ENCODE measurements at regions not wholly inside any gene's neighbourhood (a gene's known extent, or its start where the extent isn't known, plus 50 kb on each side); places are given as distances from the start of the nearest gene placed in this dataset.

DNA sequence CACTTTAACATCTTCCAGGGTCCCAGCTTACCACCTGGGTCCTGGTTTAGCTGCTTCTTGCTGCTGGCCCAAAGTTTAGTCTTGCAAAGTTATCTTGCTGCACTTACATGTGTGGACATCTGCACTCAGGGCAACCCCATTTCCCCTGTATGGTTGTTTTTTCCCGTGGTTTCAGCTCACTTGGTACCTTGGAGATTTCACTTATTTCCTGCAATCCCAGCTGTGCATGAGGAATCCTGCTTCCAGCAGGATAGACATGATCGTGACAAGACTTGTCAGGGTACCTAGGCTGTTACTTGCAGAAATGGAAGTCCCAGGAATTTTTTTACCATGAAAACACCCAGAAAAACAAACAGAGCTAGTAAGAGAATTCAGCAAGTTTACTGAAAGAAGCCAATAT is 95.9 kb upstream of the LEP start:
- DNase-seq: no peak

DNA sequence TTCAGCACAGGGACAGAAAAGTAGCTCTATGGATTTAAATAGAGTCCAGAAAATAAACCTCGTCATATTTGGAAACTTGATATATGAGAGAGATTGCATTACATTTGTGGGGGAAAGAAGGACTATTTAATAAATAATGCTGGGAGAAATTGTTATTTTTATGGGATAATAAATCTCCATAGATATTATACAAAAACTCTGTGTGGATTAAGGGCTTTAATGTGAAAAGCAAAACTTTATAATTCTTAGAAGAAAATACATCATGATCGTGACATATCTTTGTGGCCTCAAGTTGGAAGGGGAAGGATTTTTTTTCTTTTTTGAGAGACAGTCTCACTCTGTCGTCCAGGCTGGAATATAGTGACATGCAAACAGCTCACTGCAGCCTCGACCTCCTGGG is 95.0 kb upstream of the LEP start:
- DNase-seq: no peak

DNA sequence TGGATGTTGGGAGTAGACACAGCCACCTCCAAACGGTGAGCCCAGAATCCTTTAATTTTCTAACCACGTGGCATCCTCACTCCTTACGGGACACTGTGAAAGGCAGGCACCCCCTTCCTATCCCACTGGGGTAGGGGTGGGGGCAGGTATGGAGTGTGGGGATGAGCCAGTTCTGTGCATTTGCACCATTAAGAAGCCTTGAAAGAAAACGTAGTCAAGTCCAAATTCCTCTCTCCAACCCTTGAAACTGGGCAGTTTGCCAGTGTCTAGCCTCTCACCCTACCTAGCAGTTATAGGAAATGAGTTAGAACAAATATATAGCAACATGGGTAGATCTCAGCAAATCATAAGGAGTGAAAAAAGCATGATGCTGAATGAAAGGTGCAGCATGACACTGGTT is 92.4 kb upstream of the LEP start:
- no peak for DNase-seq

DNA sequence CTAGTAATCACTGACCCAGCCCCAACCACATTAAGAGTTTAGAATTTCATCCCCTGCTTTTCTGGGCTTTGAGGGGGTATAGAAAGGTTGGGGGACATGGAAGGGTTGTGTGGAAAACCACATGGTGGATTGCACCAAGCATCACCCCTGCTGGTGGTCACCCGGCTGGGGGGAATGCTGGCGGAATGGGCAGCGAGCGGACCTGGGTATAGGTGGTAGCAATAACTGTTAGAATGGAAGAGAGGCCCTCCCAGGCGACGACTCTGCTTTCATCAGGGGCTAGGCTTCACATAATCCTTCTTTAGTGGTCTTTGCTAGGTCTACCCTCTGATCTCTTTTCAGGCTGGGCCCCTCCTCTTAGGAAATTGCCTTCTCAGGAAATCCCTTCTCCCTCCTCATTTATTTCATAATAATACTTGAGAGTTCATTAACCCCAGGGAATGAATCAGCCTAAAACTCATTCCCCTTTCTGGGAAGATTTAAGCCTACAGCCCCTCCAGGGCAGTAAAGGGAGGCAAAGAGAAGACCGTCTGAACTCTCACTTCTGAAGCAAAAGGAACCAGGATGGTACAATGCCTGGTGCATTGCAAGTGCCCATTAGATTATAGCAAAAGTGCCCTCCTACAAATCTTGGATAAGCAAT is 90.7 kb upstream of the LEP start:
- DNase-seq: no peak

DNA sequence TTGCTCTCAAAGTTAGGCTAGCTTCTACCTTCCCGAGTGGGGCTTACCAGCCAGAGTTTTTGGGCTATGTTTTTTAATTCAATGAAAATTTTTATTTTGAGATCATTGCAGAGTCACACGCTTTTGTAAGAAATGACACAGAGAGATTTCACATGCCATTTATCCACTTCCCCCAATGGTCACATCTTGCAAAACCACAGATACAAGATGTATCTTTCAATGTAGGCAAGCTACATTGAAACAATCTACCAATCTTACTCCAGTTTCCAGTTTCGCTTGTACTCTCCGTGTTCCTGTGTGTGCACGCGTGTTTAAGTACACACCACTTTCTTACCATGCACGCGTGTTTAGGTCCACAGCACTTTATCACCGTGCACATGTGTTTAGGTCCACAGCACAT is 89.4 kb upstream of the LEP start:
- DNase-seq: no peak

DNA sequence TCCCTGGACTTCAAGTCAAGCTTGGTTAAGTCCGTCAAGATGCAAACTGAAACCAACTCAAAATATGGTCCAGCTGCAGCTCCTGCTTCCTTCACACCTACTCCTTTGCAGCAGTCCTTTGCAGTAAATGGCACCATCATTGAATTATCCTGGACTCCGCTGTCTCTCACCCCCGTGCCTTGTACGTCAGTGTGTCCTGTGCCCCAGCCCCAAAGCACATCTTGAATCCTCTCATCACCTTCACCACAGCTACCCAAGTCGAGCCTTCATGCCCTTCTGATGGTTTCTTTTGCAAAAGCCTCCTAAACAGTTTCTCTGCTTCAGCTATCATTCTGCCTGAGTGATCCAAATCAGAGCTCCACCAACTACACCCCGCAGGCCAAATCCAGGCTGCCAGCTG is 88.4 kb upstream of the LEP start:
- DNase-seq: no peak

DNA sequence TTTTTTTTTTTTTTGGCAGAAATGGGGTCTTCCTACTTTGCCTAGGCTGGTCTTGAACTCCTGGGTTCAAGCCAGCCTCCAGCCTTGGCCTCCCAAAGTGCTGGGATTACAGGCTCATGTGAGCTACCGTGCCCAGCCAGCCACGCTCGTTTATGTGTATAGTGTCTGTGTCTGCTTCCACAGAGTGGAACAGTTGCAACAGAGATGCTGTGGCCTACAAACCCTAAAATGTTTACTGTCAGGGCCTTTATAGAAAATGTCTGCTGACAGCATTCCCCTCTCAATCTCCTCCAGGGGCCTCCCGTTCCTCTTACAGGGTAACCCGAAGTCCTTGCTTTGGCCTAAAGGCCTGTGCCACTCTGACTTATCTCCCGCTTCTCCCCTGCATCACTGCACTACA is 87.6 kb upstream of the LEP start:
- no peak for DNase-seq

DNA sequence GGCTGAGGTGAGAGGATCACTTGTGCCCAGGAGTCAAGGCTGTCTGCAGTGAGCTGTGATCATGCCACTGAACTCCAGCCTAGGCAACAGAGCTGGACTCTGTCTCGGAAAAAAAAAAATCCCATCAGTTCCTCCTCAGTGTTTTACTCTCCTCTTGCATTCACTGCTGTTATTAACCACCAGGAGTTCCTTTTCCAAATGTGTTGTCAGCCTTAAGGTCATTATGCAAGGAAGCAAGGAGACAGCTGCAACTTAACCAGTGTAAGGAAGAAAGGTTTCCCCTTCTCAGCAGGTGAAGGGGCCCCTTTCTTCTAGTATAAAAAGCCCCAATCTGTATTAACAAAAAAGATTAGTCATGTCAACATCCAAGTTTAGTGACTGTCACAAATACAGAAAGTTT is 86.6 kb upstream of the LEP start:
- DNase-seq: no peak

DNA sequence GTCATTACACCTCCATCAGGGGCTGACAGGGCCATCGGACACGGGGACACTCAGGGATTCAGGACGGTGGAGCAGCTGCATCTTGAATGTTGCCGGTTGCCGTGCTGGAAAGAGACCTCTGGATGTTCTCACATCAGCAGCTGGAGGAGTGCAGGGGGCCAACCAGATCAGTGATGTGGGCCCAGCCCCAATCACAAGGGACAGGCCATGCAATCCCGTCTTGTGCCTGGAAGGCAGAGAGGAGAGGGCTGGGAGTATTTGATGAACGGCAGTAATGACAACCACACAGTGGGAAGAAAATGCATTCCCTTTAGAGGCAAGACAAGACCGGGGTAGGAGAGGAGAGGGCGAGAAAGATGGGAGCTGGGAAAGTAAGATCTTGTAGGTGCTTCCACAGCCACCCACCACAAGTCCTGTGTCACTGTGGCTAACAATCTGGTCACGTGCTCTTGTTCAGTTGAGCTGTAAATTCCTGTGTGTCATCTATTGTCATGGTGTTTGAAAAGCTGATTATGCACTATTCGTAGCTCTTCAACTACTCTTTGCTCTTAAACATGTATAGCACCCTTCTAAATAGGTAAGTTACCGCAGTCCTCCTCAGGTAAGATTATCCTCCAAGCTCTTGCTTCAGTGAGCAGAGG is 85.9 kb upstream of the LEP start:
- no peak for DNase-seq

DNA sequence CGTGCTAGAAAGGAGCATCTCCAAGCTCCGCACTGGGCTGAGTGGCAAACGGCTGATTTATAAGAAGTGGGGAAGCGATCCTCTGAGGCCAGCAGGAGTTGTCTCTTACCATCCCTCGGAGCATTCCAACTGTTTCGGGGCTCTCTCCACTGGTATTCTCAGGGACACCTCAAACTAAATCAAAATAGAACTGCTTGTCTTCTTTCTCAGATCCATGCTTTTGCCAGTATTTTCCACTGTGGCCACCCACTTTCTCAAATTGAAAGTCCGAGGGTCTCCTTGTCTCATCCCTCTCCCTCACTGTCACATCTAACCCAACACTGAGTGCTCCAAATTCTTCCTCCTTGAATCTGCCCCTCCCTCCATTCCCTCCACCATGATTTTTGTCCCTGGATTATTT is 83.2 kb upstream of the LEP start:
- no peak for DNase-seq

DNA sequence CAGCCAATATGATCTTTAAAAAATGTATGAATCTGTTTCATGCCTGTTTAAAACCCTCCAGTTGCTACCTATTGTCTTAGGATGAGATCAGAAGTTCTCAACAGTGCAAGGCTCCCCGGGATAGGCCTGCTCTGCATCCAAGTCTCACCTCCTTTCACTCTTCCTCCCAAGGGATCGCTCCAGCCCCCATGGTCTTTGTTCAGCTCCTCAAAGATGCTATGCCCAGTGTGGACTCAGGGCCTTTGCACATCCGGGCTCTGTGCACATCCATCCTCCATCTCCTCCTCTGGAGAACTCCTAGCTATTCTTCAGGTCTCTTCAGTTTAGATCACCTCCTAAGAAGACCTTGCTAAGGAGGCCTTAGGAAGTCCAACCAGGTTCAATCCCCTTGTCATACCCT is 82.7 kb upstream of the LEP start:
- DNase-seq: no peak

DNA sequence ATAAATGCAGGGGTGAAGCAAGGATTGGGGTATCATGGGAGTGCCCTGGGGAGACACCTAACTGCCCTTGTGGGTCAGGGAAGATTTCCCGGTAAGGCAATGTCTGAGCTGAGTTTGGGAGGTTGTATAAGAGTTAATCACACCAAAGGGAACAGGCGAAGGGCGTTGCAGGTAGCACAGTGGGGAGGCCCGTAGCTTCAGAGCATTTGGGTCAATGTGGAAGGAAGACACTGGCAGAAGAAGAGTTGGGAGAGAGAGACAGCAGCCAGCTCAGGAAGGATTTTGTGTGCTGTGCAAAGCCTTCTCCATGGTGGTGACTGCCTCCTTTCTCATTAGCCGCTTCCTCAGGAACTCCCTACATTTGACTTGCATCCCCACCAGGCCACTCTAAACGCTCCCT is 80.8 kb upstream of the LEP start:
- no peak for DNase-seq

DNA sequence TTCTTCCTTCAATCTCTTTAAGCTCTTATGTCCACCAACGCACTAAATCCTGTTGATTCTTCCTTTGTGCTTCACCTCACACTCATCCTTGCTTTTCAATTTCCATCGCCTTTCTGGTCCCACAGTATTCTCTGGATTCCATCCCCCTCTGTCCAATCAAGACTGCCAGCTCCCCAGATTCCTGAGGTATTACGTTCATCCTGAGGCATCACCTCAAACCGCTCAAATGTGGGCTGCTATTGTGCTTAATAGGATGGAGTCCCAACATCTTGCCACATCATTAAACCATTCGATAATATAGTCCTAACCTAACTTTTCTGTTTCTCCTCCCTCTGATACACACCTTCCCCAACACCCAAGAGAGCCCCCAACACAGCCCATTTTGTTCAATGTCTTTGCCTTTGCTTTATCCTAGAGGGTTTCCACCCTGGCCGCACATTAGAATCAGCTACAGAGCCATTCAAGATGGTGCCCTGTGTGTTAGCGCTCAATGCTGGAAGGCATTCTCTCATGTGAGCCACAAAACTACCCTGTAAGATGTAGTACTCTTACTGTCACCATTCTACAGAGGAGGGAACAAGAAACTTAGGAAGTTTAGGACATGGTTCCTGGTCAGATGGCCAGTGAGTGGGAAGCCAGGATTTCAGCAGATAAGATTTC is 79.5 kb upstream of the LEP start:
- DNase-seq: no peak

DNA sequence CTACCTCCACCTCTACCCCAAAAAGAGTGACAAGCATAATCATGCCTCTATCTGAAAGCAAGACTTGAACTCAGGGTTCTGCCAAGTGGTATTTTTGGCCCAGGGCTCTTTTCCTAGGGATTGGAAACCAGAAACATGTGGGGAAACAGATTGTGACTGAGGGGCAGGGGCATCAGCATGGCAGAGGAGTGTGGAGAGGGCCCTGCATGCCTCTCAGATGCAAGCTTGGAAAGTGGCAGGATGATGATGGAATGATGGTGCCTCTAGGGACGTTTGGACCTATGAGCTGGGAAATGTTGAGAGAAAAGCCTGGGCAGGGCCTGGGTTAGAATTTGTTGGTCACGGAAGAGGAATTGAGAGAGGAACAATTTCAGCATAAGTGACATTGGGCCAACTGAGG is 78.4 kb upstream of the LEP start:
- no peak for DNase-seq

DNA sequence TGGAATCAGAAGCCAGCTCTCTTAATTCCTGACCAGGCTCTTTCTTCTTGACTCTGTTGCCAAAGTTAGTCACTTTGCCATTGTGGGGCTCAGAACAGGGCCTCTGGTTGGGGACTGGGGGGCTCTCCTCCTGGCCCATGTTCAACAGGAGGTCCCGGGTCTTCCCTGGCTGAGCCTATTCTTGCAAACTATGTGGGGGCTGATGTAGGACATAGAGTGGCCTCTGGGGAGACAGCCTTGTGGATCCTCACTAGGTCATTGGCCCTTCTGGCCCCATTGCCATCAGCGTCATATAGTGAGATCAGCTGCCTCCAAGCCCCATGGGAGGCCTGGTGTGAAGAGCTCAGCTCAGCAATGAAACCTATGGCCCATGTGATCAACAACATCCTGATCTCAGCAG is 77.6 kb upstream of the LEP start:
- DNase-seq: no peak

DNA sequence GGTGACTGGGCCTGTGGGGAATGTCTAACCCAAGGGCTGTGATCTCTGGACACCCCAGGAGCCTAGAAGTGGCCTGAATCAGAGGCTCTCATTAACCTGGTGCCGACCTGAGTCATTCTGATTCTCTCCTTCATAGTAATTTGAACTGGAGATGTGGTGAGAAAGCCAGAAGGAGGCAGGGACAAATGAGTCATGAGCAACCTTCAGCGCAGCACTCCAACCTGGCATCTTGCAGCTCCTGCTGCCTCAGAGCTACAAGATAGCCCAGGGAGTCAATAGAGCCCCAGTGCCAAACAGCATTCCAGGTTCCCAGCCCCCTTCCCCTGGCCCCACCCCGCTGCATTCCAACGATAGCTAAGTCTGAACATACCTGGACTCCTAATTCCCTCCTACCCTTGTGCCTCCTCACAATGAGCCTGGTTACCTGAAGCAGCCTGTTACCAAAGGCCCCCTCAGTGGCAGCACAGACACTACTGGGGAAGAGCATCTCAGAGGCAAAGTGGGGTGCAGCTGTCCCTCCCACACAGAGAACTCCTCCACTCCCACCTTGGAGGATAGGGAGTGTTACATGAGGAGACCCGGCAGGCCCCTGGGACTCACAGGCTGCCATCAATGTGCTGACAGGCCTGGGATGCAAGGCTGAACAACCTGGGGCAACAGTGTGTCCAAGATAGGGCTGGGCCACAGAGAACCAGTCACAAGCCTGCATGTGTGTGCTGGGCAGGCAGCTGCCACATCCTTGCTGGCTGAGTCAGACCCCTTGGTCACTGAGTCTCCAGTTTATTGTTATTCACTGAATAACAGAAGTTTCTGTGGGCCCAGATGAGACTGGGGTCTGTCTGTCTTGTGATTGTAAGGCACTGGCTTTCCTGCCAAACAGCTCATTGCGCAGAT is 76.8 kb upstream of the LEP start:
- DNase-seq: peak in 1 of 2 donors; percentile 16

DNA sequence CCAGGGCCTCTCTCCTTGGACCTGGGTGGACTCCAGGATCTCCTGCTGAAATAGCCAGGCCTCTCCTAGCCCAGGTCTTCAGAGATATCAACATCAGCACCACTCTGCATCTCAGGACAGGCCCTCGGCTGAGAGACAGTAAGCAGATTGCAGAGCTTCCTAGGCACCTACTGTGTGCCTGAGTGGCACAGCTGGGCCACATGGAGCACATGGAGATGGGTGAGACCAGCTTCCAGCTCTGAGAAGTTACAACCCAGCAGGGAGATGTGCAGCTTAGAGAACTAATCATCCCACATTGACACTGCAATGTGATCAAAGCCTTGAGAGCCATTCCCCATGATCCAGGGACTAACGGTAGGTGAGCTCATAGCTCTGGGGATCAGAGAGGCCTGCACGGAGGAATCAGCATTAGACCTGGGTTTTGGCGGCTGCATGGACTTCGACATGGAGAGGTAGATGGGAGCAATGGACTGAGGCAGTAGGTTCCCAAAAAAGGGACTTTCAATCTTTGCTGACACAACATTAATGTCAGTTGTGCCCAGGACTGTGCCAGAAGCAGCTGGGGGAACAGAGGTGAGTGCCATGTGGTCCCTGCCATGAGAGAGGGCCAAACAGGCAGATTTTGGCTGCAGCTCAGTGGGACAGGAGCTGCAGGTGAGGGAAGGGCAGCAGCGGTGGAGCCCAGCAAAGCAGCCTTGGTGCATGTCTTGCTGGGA is 76.0 kb upstream of the LEP start:
- no peak for DNase-seq

DNA sequence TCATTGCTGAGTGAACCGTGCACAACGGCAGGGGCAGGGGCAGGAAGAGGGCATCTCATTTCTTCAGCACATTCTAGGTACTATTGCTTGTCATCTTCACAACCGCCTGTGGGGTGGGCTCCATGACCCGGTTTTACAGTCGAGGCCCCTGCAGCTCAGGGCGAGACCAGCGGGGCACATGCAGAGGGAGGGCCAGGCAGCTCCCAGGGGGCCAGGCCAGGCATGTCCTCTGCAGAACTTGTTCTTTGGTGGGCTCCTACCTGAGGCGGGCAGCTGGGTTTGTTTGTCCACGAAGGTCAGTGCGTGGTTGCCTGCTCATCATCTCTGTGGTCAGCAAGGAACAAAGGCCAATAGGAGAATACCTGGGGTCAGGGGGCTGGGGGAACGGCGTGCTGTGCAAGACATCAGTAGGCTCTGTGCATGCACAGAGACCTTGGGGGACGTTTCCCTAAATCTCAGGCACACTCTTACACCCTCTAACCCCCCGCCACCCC is 75.1 kb upstream of the LEP start:
- DNase-seq: no peak

DNA sequence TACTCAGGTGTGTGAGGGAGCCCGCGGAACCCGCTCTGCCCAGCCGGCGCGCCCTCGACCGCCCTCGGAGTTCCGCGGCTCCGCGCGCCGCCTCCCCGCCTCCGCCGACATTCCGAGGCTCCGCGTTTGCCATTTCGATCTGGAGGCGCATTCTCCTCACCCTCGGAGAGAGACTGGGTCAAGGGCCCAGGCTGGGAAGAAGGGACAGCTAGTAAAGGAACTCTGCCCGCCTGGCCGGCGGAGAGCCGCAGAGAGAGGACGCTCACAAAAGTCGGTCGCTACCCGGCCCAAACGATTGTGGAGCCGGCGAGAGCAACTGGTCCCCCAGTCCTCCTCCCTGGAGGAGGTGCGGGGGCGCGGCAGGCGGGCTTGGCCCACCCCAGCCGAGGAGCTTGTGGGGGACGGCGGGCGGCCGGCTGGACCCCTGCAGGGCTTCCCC is 74.5 kb upstream of the LEP start:
- no peak for DNase-seq

DNA sequence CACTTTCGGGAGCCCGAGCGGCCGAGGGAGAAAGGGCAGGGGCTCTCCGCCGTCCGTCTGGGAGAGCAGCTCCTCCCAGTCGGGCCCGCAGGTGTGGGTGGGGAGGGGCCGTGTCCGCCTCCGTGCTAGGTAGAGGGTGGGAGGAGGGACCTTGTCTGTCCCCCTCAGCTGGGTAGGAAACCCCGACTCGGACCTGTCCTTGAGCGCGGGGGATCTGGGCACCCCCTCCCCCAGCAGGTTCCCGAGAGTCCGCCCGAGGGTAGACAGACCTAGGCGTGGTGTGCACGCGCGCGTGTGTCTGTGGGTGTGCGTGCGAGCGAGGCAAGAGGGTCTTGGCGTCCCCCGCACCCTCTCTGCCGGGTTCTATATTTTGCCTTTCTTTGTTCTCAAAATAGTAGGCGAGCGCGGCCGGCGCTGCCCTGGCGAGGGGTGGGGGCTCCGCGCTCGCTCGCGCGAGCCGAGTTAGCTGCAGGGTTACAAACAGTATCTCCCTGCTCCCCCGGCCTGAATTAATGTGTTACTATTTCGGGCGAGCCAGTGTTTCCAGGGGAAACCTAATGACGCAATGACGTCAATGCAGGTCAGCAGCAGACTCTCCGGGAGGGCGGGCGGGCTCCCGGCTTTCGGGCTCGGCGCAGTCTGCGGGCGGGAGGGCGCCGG is 73.9 kb upstream of the LEP start:
- peak in 1 of 2 donors; percentile 44 for DNase-seq

DNA sequence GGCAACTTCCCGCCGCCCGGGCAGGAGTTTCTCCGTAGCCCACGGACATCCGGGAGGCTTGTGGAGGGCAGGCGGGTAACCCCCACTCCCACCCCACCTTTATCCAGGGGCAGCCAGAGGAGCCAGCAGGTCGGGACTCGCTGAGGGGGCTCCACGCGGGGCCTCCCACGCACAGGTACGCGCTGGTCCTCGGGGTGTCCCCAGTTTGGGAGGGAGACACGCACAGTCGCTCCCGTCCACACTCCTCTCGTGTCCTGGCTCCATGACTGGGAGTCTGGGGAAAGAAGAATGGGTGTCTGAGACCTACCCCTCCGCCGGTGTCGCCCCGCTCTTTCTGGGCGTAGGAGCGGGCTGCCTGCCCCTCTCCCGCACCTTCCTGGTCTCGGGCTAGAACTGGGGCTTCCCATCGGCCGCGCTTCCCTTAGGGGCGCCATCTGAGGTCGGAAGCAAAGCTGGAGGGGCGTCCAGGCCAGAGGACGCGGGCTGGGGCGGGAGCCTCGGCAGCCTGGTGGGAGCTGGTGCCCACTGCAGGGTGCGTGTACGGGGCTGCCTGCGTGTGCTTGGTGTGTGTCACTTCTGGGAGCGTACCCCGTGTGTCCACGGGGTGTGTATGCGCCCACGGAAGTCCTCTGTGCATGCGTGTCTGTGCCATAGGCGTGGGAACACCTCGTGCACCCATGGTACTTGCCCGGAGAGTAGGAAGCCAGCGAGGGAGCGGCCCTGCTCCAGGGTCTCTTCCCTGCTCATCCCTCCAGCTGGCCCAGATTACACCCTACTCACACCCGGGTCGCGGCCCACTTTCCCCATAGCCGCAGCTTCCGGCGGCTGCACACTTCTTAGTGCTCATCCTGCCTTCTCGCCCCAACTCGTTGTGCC is 73.0 kb upstream of the LEP start:
- DNase-seq: no peak

All from hippocampal formation (tissue), 2 donors.